ENCODE measurements at regions not wholly inside any gene's neighbourhood (a gene's known extent, or its start where the extent isn't known, plus 50 kb on each side); places are given as distances from the start of the nearest gene placed in this dataset.
A peak's percentile ranks its signal among the peaks of the same experiment; 100 is the strongest.

- CTCF ChIA-PET: no interaction called here
These were observed 434.3 kb downstream of the MDFIC start for GRCh38 chr7:115356139-115356746.

GRCh38 chr7:115354925-115355324 is 433.0 kb downstream of the MDFIC start:
- no TSS peak for BruUV-seq (replicated peaks)
- H3K4me3 ChIP-seq: no peak overlapping the region
- no peaks in the 10 kb centered on the region for H4K20me1 ChIP-seq (ENCODE audit: insufficient read depth)
- intact Hi-C loops (cut with micrococcal nuclease; ENCODE audit: unreplicated experiment): no loop called here
- H3K4me2 ChIP-seq: no peak overlapping the region
- H3K9me2 ChIP-seq (ENCODE audit: insufficient read depth): no peaks in the 10 kb centered on the region
- no peaks in the 10 kb centered on the region for H3F3A ChIP-seq (ENCODE audit: insufficient read depth, low read depth)
- no peak for DNase-seq
- CTCF ChIA-PET: no interaction called here
- H3K4me1 ChIP-seq (replicated peaks; ENCODE audit: insufficient read depth): no peaks in the 10 kb centered on the region
- peaks cover 4% of the 10 kb centered on the region; the same call in 1 of the 2 replicates for H3K9me3 ChIP-seq (ENCODE audit: insufficient read depth, low read depth)
- TF ChIP-seq EZH2 (IDR thresholded peaks at IDR 0.05; ENCODE audit: low read depth) (no peak), CTCF (conservative IDR thresholded peaks at IDR 0.05) (no peak)
- H3K27me3 ChIP-seq (ENCODE audit: insufficient read depth, low read depth): no peaks in the 10 kb centered on the region
- H2AFZ ChIP-seq: no peak overlapping the region
- POLR2A ChIA-PET (ENCODE audit: unreplicated experiment): no interaction called here
- no peaks in the 10 kb centered on the region for H3K79me2 ChIP-seq (ENCODE audit: low read depth)
- no peaks in the 10 kb centered on the region for H3K36me3 ChIP-seq (ENCODE audit: low read depth)
- H3K27ac ChIP-seq: no peak overlapping the region

More at GRCh38 chr7:115356139-115356746, 434.3 kb downstream of the MDFIC start:
- no peaks in the 10 kb centered on the region for H3K9me2 ChIP-seq (ENCODE audit: insufficient read depth)
- H3F3A ChIP-seq (ENCODE audit: insufficient read depth, low read depth): no peaks in the 10 kb centered on the region
- H3K4me3 ChIP-seq: no peak overlapping the region
- no TSS peak for BruUV-seq (replicated peaks)
- H3K27ac ChIP-seq: no peak overlapping the region
- no peaks in the 10 kb centered on the region for H3K79me2 ChIP-seq (ENCODE audit: low read depth)
- H3K4me1 ChIP-seq (replicated peaks; ENCODE audit: insufficient read depth): no peaks in the 10 kb centered on the region
- H3K9me3 ChIP-seq (ENCODE audit: insufficient read depth, low read depth): peaks cover 4% of the 10 kb centered on the region; the same call in 1 of the 2 replicates
- no peaks in the 10 kb centered on the region for H4K20me1 ChIP-seq (ENCODE audit: insufficient read depth)
- peak; percentile 58 for TF ChIP-seq CTCF (conservative IDR thresholded peaks at IDR 0.05)
- TF ChIP-seq EZH2 (IDR thresholded peaks at IDR 0.05; ENCODE audit: low read depth): no peak
- no peak overlapping the region for H3K4me2 ChIP-seq
- intact Hi-C loops (cut with micrococcal nuclease; ENCODE audit: unreplicated experiment): no loop called here
- no peak for DNase-seq
- no peaks in the 10 kb centered on the region for H3K27me3 ChIP-seq (ENCODE audit: insufficient read depth, low read depth)
- POLR2A ChIA-PET (ENCODE audit: unreplicated experiment): no interaction called here
- H3K36me3 ChIP-seq (ENCODE audit: low read depth): no peaks in the 10 kb centered on the region
- H2AFZ ChIP-seq: no peak overlapping the region

GRCh38 chr7:115352375-115352774 is 430.5 kb downstream of the MDFIC start:
- H3K4me2 ChIP-seq: no peak overlapping the region
- H3K4me3 ChIP-seq: no peak overlapping the region
- H2AFZ ChIP-seq: no peak overlapping the region
- no TSS peak for BruUV-seq (replicated peaks)
- no peaks in the 10 kb centered on the region for H4K20me1 ChIP-seq (ENCODE audit: insufficient read depth)
- H3K27me3 ChIP-seq (ENCODE audit: insufficient read depth, low read depth): no peaks in the 10 kb centered on the region
- ChIA-PET CTCF (no interaction called here), POLR2A (ENCODE audit: unreplicated experiment) (no interaction called here)
- DNase-seq: no peak
- no peaks in the 10 kb centered on the region for H3K36me3 ChIP-seq (ENCODE audit: low read depth)
- intact Hi-C loops (cut with micrococcal nuclease; ENCODE audit: unreplicated experiment): no loop called here
- H3F3A ChIP-seq (ENCODE audit: insufficient read depth, low read depth): no peaks in the 10 kb centered on the region; the same call in 1 of the 2 replicates
- H3K9me2 ChIP-seq (ENCODE audit: insufficient read depth): no peaks in the 10 kb centered on the region
- H3K27ac ChIP-seq: no peak overlapping the region
- H3K9me3 ChIP-seq (ENCODE audit: insufficient read depth, low read depth): peaks cover 4% of the 10 kb centered on the region; the same call in 1 of the 2 replicates
- no peaks in the 10 kb centered on the region for H3K4me1 ChIP-seq (replicated peaks; ENCODE audit: insufficient read depth)
- no peaks in the 10 kb centered on the region for H3K79me2 ChIP-seq (ENCODE audit: low read depth)
- TF ChIP-seq CTCF (conservative IDR thresholded peaks at IDR 0.05) (no peak), EZH2 (IDR thresholded peaks at IDR 0.05; ENCODE audit: low read depth) (no peak)

Data from PC-9 (cell line).